Peyer's patch (tissue), 4 donors: ENCODE measurements at regions not wholly inside any gene's neighbourhood (a gene's known extent, or its start where the extent isn't known, plus 50 kb on each side); places are given as distances from the start of the nearest gene placed in this dataset.

Experiments
- CTCF ChIP-seq, 6 experiments: fragments of 450-650 bp in 4 of 6; fragments of 200-600 bp in 2 of 6; sonication (generic) in 1 of 6; IDR thresholded peaks; one replicate each; pipeline ENCODE4 v1.5.1; 2017 to 2019; ENCODE audit warnings: antibody characterized with exemption in 6 of 6, mild to moderate bottlenecking in 3 of 6, moderate library complexity in 1 of 6
- POLR2A ChIP-seq, 2 donors: fragments of 450-650 bp; IDR thresholded peaks; one replicate each; pipeline ENCODE4 v1.5.1; 2017; ENCODE audit warnings: antibody characterized with exemption in 2 of 2, mild to moderate bottlenecking in 2 of 2, moderate library complexity in 2 of 2

GRCh38 chr1:176285996-176286395, 78.9 kb upstream of the COP1 start:
- TF ChIP-seq CTCF (IDR thresholded peaks at IDR 0.05): no peak
- TF ChIP-seq POLR2A (IDR thresholded peaks at IDR 0.05): no peak
